Adrenal gland (tissue), 5 donors: ENCODE measurements at regions not wholly inside any gene's neighbourhood (a gene's known extent, or its start where the extent isn't known, plus 50 kb on each side); places are given as distances from the start of the nearest gene placed in this dataset.

Experiments
- POLR2A ChIP-seq, 2 donors: fragments of 450-650 bp; IDR thresholded peaks; one replicate each; pipeline ENCODE4 v1.6.1; 2017; ENCODE audit warnings: antibody characterized with exemption in 2 of 2, mild to moderate bottlenecking in 2 of 2, moderate library complexity in 1 of 2
- TF ChIP-seq, protein P1 (sequence below), 6 experiments: fragments of 450-650 bp in 4 of 6; fragments of 200-600 bp in 2 of 6; sonication (generic) in 1 of 6; IDR thresholded peaks; 1 replicate in 5 of 6; 2 replicates in 1 of 6; pipeline versions ENCODE4 v1.5.1 to v1.8.0; 2016 to 2021; ENCODE audit warnings: antibody characterized with exemption in 6 of 6, mild to moderate bottlenecking in 2 of 6, moderate library complexity in 1 of 6
- donor health status: DM: no; HTN: no; CAD: no.

DNA sequence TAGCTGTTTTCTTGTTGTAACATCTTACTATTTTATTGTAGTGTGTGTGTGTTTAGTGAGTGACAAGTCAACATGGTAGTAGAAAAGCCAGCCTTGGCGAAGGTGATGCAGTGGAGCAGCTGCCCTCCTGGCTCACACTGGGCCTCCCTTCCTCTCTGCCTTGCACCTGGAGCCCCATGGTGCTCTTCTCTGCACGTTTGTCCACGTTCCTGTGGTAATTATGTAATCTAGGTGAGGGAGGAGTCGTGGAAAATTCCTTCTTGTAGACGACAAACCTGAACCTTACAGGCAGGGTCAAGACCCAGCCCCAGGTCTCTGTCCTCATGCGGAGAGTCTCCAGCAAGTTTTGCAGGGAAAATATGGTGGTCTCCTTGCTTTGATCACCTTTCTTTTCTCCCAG lies 348.3 kb upstream of the MKI67 start:
- TF ChIP-seq, protein P1, sequence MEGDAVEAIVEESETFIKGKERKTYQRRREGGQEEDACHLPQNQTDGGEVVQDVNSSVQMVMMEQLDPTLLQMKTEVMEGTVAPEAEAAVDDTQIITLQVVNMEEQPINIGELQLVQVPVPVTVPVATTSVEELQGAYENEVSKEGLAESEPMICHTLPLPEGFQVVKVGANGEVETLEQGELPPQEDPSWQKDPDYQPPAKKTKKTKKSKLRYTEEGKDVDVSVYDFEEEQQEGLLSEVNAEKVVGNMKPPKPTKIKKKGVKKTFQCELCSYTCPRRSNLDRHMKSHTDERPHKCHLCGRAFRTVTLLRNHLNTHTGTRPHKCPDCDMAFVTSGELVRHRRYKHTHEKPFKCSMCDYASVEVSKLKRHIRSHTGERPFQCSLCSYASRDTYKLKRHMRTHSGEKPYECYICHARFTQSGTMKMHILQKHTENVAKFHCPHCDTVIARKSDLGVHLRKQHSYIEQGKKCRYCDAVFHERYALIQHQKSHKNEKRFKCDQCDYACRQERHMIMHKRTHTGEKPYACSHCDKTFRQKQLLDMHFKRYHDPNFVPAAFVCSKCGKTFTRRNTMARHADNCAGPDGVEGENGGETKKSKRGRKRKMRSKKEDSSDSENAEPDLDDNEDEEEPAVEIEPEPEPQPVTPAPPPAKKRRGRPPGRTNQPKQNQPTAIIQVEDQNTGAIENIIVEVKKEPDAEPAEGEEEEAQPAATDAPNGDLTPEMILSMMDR (IDR thresholded peaks at IDR 0.05), result no peak
- no peak for TF ChIP-seq POLR2A (IDR thresholded peaks at IDR 0.05)
